ENCODE measurements at regions not wholly inside any gene's neighbourhood (a gene's known extent, or its start where the extent isn't known, plus 50 kb on each side); places are given as distances from the start of the nearest gene placed in this dataset.
A peak's percentile ranks its signal among the peaks of the same experiment; 100 is the strongest.

GRCh38 chr2:215619989-215620388 lies 184.1 kb upstream of the FN1 start:
- no peak for DNase-seq (ENCODE audit: low read depth in 1 of 2, low spot score in 2 of 2)
- CTCF ChIA-PET (ENCODE audit: partially characterized antibody), result no interaction called here
- H2BK20ac ChIP-seq (ENCODE audit: low read length), result no peak overlapping the region
- no peaks in the 10 kb centered on the region for H3K23me2 ChIP-seq (ENCODE audit: low read depth, low read length)
- H3K4me3 ChIP-seq (ENCODE audit: extremely low read depth in 1 of 4, insufficient read depth in 2 of 4, low read depth in 3 of 4, low read length in 4 of 4), result no peak overlapping the region
- H3K36me3 ChIP-seq (ENCODE audit: control insufficient read depth in 2 of 4, insufficient read depth in 4 of 4, low read length in 3 of 4), result no peaks in the 10 kb centered on the region
- WGBS, 2 experiments (ENCODE audit: extremely low coverage in 1 of 2, insufficient coverage in 1 of 2, insufficient read length in 1 of 2, insufficient replicate concordance in 2 of 2, low coverage in 1 of 2, low lambda C conversion rate in 2 of 2, missing lambda C conversion rate in 1 of 2), result 87% methylated on average over 10 of the region's 10 CpGs; no CpG with 5 or more reads in 1 of the 2 experiments
- no peak overlapping the region for H2BK12ac ChIP-seq (ENCODE audit: low read depth, low read length)
- no peak overlapping the region for H4K5ac ChIP-seq (ENCODE audit: insufficient read length, low read depth, low read length)
- no peak overlapping the region for H3K4me2 ChIP-seq (ENCODE audit: insufficient read depth in 1 of 2, low read depth in 2 of 2, low read length in 2 of 2)
- no peaks in the 10 kb centered on the region for H3K27me3 ChIP-seq (replicated peaks in 1 of 4; ENCODE audit: control insufficient read depth in 3 of 4, extremely low read depth in 1 of 4, insufficient read depth in 3 of 4, low read length in 3 of 4)
- H2AFZ ChIP-seq (ENCODE audit: low read length), result no peak overlapping the region
- no peaks in the 10 kb centered on the region for H3K79me1 ChIP-seq (ENCODE audit: low read depth, low read length)
- H3K23ac ChIP-seq (ENCODE audit: insufficient read length), result no peak overlapping the region
- no peak overlapping the region for H3K56ac ChIP-seq (replicated peaks; ENCODE audit: insufficient read length, low read depth, low read length)
- no peak overlapping the region for H3K27ac ChIP-seq (ENCODE audit: low read depth, low read length)
- no peak overlapping the region for H3K9ac ChIP-seq (replicated peaks in 1 of 4; ENCODE audit: extremely low read depth in 1 of 4, low read depth in 3 of 4, low read length in 3 of 4)
- H4K91ac ChIP-seq (replicated peaks; ENCODE audit: insufficient read length, low read length), result peak overlapping the region; percentile 11
- POLR2A ChIA-PET (ENCODE audit: partially characterized antibody), result no interaction called here
- H4K20me1 ChIP-seq (replicated peaks in 1 of 2; ENCODE audit: control insufficient read depth in 1 of 2, insufficient read depth in 2 of 2, low read length in 2 of 2), result no peaks in the 10 kb centered on the region
- H3K79me2 ChIP-seq (ENCODE audit: control insufficient read depth in 1 of 2, insufficient read depth in 2 of 2, low read length in 2 of 2), result no peaks in the 10 kb centered on the region
- FAIRE-seq, result no peak
- peaks cover 4 to 9% of the 10 kb centered on the region in 2 experiments; a peak in 3 of 4 replicates for H3K9me3 ChIP-seq (ENCODE audit: insufficient read depth in 2 of 2, low read depth in 1 of 2, low read length in 1 of 2)
- H2BK5ac ChIP-seq (ENCODE audit: low read depth, low read length), result no peak overlapping the region
- H3K4ac ChIP-seq (replicated peaks; ENCODE audit: insufficient read length, low read depth, low read length), result no peak overlapping the region
- TF ChIP-seq KDM5A (IDR thresholded peaks at IDR 0.05; ENCODE audit: low read length) (no peak), CEBPB (IDR thresholded peaks at IDR 0.05; ENCODE audit: low read depth, low read length) (peak; percentile 95)
- H3K14ac ChIP-seq (ENCODE audit: insufficient read length), result no peak overlapping the region
- no peak overlapping the region for H3K18ac ChIP-seq (ENCODE audit: extremely low read depth, low read length)
- no peak overlapping the region; the same call in 1 of the 2 replicates for H4K8ac ChIP-seq (ENCODE audit: extremely low read depth, insufficient read depth, low read length)
- peaks cover 0 to 11% (median 1%) of the 10 kb centered on the region in 4 experiments; a peak in 3 of 7 replicates for H3K4me1 ChIP-seq (replicated peaks in 1 of 4; ENCODE audit: control insufficient read depth in 3 of 4, insufficient read depth in 4 of 4, low read length in 3 of 4)
- H2AK5ac ChIP-seq (ENCODE audit: low read depth, low read length), result no peak overlapping the region
- 0 out of 2 replicates have a peak overlapping the region, but pooled peaks have one; percentile 4 for H2BK15ac ChIP-seq (ENCODE audit: low read length)
- no peak overlapping the region for H2BK120ac ChIP-seq (replicated peaks; ENCODE audit: low read depth, low read length)

Data from H1 (cell line).